MM.1S (cell line): ENCODE measurements at regions not wholly inside any gene's neighbourhood (a gene's known extent, or its start where the extent isn't known, plus 50 kb on each side); places are given as distances from the start of the nearest gene placed in this dataset.

Experiments used
- DNase-seq: peaks from one replicate; pipeline ENCODE4 v3.0.0-alpha.2; 2015
- H2AFZ ChIP-seq: fragments of 300-600 bp; sonication (generic); 2 replicates; pipeline ENCODE4 v1.6.0; 2016; ENCODE audit warnings: antibody characterized with exemption, low read length
- H3F3A ChIP-seq: fragments of 300-600 bp; sonication (generic); 2 replicates; pipeline ENCODE4 v1.6.1; 2016; ENCODE audit warnings: mild to moderate bottlenecking, antibody characterized with exemption, low read length, moderate library complexity, mixed read lengths; ENCODE audit not compliant: insufficient read depth
- H3K27ac ChIP-seq: fragments of 300-600 bp; sonication (generic); 2 replicates; pipeline ENCODE4 v1.5.1; 2016; ENCODE audit warnings: mild to moderate bottlenecking, low read length
- H3K27me3 ChIP-seq: fragments of 300-600 bp; sonication (generic); replicated peaks from 2 replicates; pipeline ENCODE4 v1.6.0; 2016; ENCODE audit warnings: low read length; ENCODE audit not compliant: insufficient read depth
- H3K36me3 ChIP-seq: fragments of 300-600 bp; sonication (generic); replicated peaks from 2 replicates; pipeline ENCODE4 v1.6.1; 2016; ENCODE audit warnings: mild to moderate bottlenecking, low read length, mixed read lengths; ENCODE audit not compliant: insufficient read depth
- H3K4me1 ChIP-seq: fragments of 300-600 bp; sonication (generic); 2 replicates; pipeline ENCODE4 v1.6.1; 2016; ENCODE audit warnings: low read length, mixed read lengths
- H3K4me2 ChIP-seq: fragments of 300-600 bp; sonication (generic); 2 replicates; pipeline ENCODE4 v1.6.0; 2016; ENCODE audit warnings: low read depth, low read length
- H3K4me3 ChIP-seq: fragments of 300-600 bp; sonication (generic); 2 replicates; pipeline ENCODE4 v1.5.1; 2016; ENCODE audit warnings: low read length, mixed read lengths
- H3K79me2 ChIP-seq: fragments of 300-600 bp; sonication (generic); 2 replicates; pipeline ENCODE4 v1.6.1; 2016; ENCODE audit warnings: mixed run types, low read length, mixed read lengths
- H3K9ac ChIP-seq: fragments of 300-600 bp; sonication (generic); 2 replicates; pipeline ENCODE4 v1.6.1; 2016; ENCODE audit warnings: low read length, mixed read lengths
- H3K9me2 ChIP-seq: fragments of 300-600 bp; sonication (generic); replicated peaks from 2 replicates; pipeline ENCODE4 v1.6.1; 2016; ENCODE audit warnings: mild to moderate bottlenecking, low read length, mixed read lengths; ENCODE audit not compliant: insufficient read depth
- H3K9me3 ChIP-seq: fragments of 300-600 bp; sonication (generic); replicated peaks from 2 replicates; pipeline ENCODE4 v1.6.1; 2016; ENCODE audit warnings: mild to moderate bottlenecking, low read length, mixed read lengths; ENCODE audit not compliant: insufficient read depth
- H4K20me1 ChIP-seq: fragments of 300-600 bp; sonication (generic); 2 replicates; pipeline ENCODE4 v1.6.1; 2016; ENCODE audit warnings: mild to moderate bottlenecking, low read length, moderate library complexity, mixed read lengths; ENCODE audit not compliant: insufficient read depth
- CTCF ChIP-seq: fragments of 300-600 bp; sonication (generic); IDR thresholded peaks from 2 replicates; pipeline ENCODE4 v1.5.1; 2016; ENCODE audit warnings: antibody characterized with exemption, low read length, mixed read lengths
- EZH2 ChIP-seq: fragments of 300-600 bp; sonication (generic); optimal IDR thresholded peaks from 2 replicates; pipeline ENCODE3; 2017; ENCODE audit warnings: low read depth, mild to moderate bottlenecking, antibody characterized with exemption, low read length, mixed read lengths
- EZH2phosphoT487 ChIP-seq: fragments of 300-600 bp; sonication (generic); IDR thresholded peaks from 2 replicates; pipeline ENCODE4 v1.6.1; 2018; ENCODE audit warnings: antibody characterized with exemption, low read length

DNA sequence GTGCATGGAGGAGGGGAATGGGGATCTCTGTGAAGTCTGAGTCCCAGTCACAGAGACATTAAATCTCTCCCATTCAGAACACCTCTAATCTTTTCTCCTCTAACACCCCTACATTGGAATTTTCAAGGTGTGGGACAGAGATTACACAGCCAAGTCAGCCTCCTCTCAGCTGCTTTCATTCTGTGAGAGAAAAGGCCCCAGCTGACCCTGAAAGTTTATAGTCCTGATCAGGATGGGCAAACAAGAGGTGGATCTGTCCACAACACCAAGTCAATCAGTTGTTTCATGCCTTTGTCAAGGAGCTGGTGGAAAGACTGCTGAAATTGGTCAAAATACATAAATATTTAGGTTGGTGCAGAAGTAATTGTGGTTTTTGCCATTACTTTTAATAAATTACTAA lies 218.9 kb downstream of the SEC23A start:
- Histone ChIP-seq H3F3A (no peaks in the 10 kb centered on the region), H3K9ac (no peak overlapping the region), H3K9me3 (no peaks in the 10 kb centered on the region), H3K27me3 (no peaks in the 10 kb centered on the region), H3K4me1 (no peaks in the 10 kb centered on the region), H3K27ac (no peak overlapping the region), H3K79me2 (no peaks in the 10 kb centered on the region), H3K4me2 (no peak overlapping the region), H4K20me1 (no peaks in the 10 kb centered on the region), H3K9me2 (no peaks in the 10 kb centered on the region), H3K4me3 (no peak overlapping the region), H2AFZ (no peak overlapping the region), H3K36me3 (no peaks in the 10 kb centered on the region)
- TF ChIP-seq CTCF (no peak), EZH2 (no peak), EZH2phosphoT487 (no peak)
- DNase-seq: no peak

DNA sequence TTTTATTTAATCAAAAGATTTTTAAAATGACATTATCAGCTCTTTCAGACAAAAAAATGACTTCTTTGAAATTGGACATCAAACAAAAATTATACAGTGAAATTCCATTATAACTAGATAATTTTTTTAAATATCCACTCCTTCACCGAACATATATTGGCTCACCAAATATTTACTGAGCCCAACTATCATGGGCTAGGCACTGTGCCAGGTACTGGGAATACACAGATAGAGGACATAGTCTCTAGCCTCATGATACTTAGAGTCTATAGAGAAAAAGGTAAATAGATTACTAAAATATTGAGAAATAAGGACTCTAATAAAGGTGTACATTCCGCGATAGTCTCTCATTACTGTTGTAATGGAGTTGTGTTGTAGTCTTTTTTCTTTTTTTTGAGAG lies 219.9 kb downstream of the SEC23A start:
- no peaks in the 10 kb centered on the region for H3K4me1 ChIP-seq
- H3K9me2 ChIP-seq: no peaks in the 10 kb centered on the region
- H3K27me3 ChIP-seq: no peaks in the 10 kb centered on the region
- no peaks in the 10 kb centered on the region for H3K36me3 ChIP-seq
- H2AFZ ChIP-seq: no peak overlapping the region
- H3K9me3 ChIP-seq: no peaks in the 10 kb centered on the region
- no peak overlapping the region for H3K9ac ChIP-seq
- no peak overlapping the region for H3K4me2 ChIP-seq
- TF ChIP-seq CTCF: no peak
- no peak for TF ChIP-seq EZH2
- no peak for TF ChIP-seq EZH2phosphoT487
- no peaks in the 10 kb centered on the region for H4K20me1 ChIP-seq
- H3K79me2 ChIP-seq: no peaks in the 10 kb centered on the region
- no peaks in the 10 kb centered on the region for H3F3A ChIP-seq
- no peak overlapping the region for H3K4me3 ChIP-seq
- no peak overlapping the region for H3K27ac ChIP-seq
- DNase-seq: no peak

DNA sequence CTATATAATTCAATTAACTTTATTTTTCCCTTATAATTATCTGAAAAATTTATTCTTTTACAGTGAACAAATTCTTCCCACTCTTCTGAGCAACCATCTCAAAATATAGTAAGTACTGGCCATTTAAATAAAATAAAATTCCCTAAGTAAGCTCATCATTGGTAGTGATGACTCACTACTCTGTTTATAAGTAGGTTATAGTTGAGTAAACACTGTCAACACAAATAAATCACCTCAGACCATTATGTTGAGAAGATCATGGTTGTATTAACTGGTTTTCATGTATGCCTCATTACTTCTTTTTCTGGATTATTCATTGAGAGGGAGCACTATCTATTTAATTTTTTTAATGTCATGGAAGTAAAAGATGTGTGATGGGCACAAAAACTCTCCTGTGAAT lies 220.5 kb downstream of the SEC23A start:
- no peaks in the 10 kb centered on the region for H4K20me1 ChIP-seq
- H3K79me2 ChIP-seq: no peaks in the 10 kb centered on the region
- no peaks in the 10 kb centered on the region for H3K36me3 ChIP-seq
- no peak overlapping the region for H3K9ac ChIP-seq
- no peak overlapping the region for H3K4me3 ChIP-seq
- H3K4me1 ChIP-seq: no peaks in the 10 kb centered on the region
- H3K9me2 ChIP-seq: no peaks in the 10 kb centered on the region
- H3K4me2 ChIP-seq: no peak overlapping the region
- H3F3A ChIP-seq: no peaks in the 10 kb centered on the region
- H3K9me3 ChIP-seq: no peaks in the 10 kb centered on the region
- no peak overlapping the region for H2AFZ ChIP-seq
- H3K27me3 ChIP-seq: no peaks in the 10 kb centered on the region
- DNase-seq: no peak
- TF ChIP-seq EZH2 (no peak), EZH2phosphoT487 (no peak), CTCF (no peak)
- no peak overlapping the region for H3K27ac ChIP-seq
